GM21367 (cell line): ENCODE measurements at regions not wholly inside any gene's neighbourhood (a gene's known extent, or its start where the extent isn't known, plus 50 kb on each side); places are given as distances from the start of the nearest gene placed in this dataset.

Source experiments
- ATAC-seq: cut with Tn5 transposase; IDR thresholded peaks from one replicate; pipeline ENCODE4 v1.9.1; 2021; ENCODE audit not compliant: unreplicated experiment

- ATAC-seq: no peak
Observed at GRCh38 chr18:27595113-27595838, 410.2 kb upstream of the CHST9 start.

- ATAC-seq: no peak
Observed at GRCh38 chr18:27585602-27586173, 400.6 kb upstream of the CHST9 start.

- ATAC-seq: no peak
Observed at GRCh38 chr18:27583466-27583865, 398.4 kb upstream of the CHST9 start.

- ATAC-seq: no peak
Observed at GRCh38 chr18:27582760-27583412, 397.8 kb upstream of the CHST9 start.

- ATAC-seq: no peak
Observed at GRCh38 chr18:27581296-27581904, 396.3 kb upstream of the CHST9 start.

GRCh38 chr18:27579364-27579763 is 394.3 kb upstream of the CHST9 start:
- ATAC-seq: no peak

- no peak for ATAC-seq
Observed at GRCh38 chr18:27577752-27578151, 392.6 kb upstream of the CHST9 start.

GRCh38 chr18:27577265-27577664 is 392.2 kb upstream of the CHST9 start:
- no peak for ATAC-seq

- ATAC-seq: no peak
Observed at GRCh38 chr18:27567434-27567833, 382.3 kb upstream of the CHST9 start.

- no peak for ATAC-seq
Observed at GRCh38 chr18:27564066-27564465, 379.0 kb upstream of the CHST9 start.

GRCh38 chr18:27558388-27559155 is 373.5 kb upstream of the CHST9 start:
- no peak for ATAC-seq

GRCh38 chr18:27556741-27557140 is 371.6 kb upstream of the CHST9 start:
- ATAC-seq: no peak

GRCh38 chr18:27549335-27550039 is 364.4 kb upstream of the CHST9 start:
- ATAC-seq: no peak

GRCh38 chr18:27546991-27547390 is 361.9 kb upstream of the CHST9 start:
- no peak for ATAC-seq

- ATAC-seq: no peak
Observed at GRCh38 chr18:27544206-27544605, 359.1 kb upstream of the CHST9 start.

GRCh38 chr18:27541293-27541692 is 356.2 kb upstream of the CHST9 start:
- no peak for ATAC-seq

- ATAC-seq: no peak
Observed at GRCh38 chr18:27540111-27540510, 355.0 kb upstream of the CHST9 start.

- ATAC-seq: no peak
Observed at GRCh38 chr18:27528925-27529521, 343.9 kb upstream of the CHST9 start.

GRCh38 chr18:27527856-27528255 is 342.7 kb upstream of the CHST9 start:
- ATAC-seq: no peak

GRCh38 chr18:27520401-27520800 is 335.3 kb upstream of the CHST9 start:
- no peak for ATAC-seq
